CD4-positive, CD25-positive, alpha-beta regulatory T cell (primary cell): ENCODE measurements at regions not wholly inside any gene's neighbourhood (a gene's known extent, or its start where the extent isn't known, plus 50 kb on each side); places are given as distances from the start of the nearest gene placed in this dataset.

Source experiments
- ATAC-seq, 2 donors: fragments of 150-1000 bp; cut with Tn5 transposase; one replicate each; pipeline ENCODE4 v1.10.0; 2021; ENCODE audit warnings: low read depth in 2 of 2, moderate number of reproducible peaks in 2 of 2, moderate library complexity in 1 of 2
- DNase-seq, 3 donors: peaks; one replicate each; pipeline versions ENCODE4 v3.0.0 to v3.0.0-alpha.2; 2012 to 2022; ENCODE audit warnings: mixed read lengths in 1 of 3
- H3K27ac ChIP-seq: one replicate; pipeline ENCODE4 v1.7.0; 2013; ENCODE audit warnings: mild to moderate bottlenecking, low read length; ENCODE audit not compliant: insufficient read depth, poor library complexity, severe bottlenecking
- H3K27me3 ChIP-seq: one replicate; pipeline ENCODE4 v1.7.0; 2013; ENCODE audit warnings: low read length; ENCODE audit not compliant: control insufficient read depth, insufficient read depth
- H3K36me3 ChIP-seq: one replicate; pipeline ENCODE4 v1.7.0; 2013; ENCODE audit warnings: mild to moderate bottlenecking, low read length, moderate library complexity; ENCODE audit not compliant: control insufficient read depth, insufficient read depth
- H3K4me1 ChIP-seq: 2 replicates; pipeline ENCODE4 v1.7.0; 2013; ENCODE audit warnings: mild to moderate bottlenecking, low read length; ENCODE audit not compliant: insufficient read depth, control insufficient read depth, poor library complexity, severe bottlenecking
- H3K4me3 ChIP-seq: one replicate; pipeline ENCODE4 v1.7.0; 2013; ENCODE audit warnings: low read depth, mild to moderate bottlenecking, low read length, moderate library complexity
- H3K9me3 ChIP-seq, 2 experiments: 1 replicate in 1 of 2; 2 replicates in 1 of 2; pipeline ENCODE4 v1.7.0; 2013; ENCODE audit warnings: low read length in 2 of 2, mild to moderate bottlenecking in 1 of 2, moderate library complexity in 1 of 2; ENCODE audit not compliant: control insufficient read depth in 2 of 2
- H3K27ac Mint-ChIP-seq, 3 donors: one replicate each; pipeline ENCODE4 v1.8.0; 2020 to 2022; ENCODE audit warnings: mild to moderate bottlenecking in 3 of 3, mixed read lengths in 3 of 3, moderate library complexity in 2 of 3
- H3K27me3 Mint-ChIP-seq: one replicate; pipeline ENCODE4 v1.8.0; 2022; ENCODE audit warnings: mild to moderate bottlenecking, mixed read lengths
- H3K36me3 Mint-ChIP-seq: one replicate; pipeline ENCODE4 v1.8.0; 2020; ENCODE audit warnings: mixed read lengths
- H3K4me1 Mint-ChIP-seq, 4 donors: one replicate each; pipeline ENCODE4 v1.8.0; 2020 to 2022; ENCODE audit warnings: mixed read lengths in 4 of 4, mild to moderate bottlenecking in 1 of 4
- H3K4me3 Mint-ChIP-seq, 4 donors: one replicate each; pipeline ENCODE4 v1.8.0; 2020 to 2022; ENCODE audit warnings: mild to moderate bottlenecking in 4 of 4, mixed read lengths in 4 of 4, moderate library complexity in 3 of 4
- H3K9me3 Mint-ChIP-seq, 7 donors: one replicate each; pipeline ENCODE4 v1.8.0; 2020 to 2022; ENCODE audit warnings: mixed read lengths in 7 of 7, mild to moderate bottlenecking in 3 of 7, moderate library complexity in 2 of 7

- ATAC-seq, result no peak
- H3K36me3 ChIP-seq, result no peaks in the 10 kb centered on the region
- H3K27me3 ChIP-seq, result no peaks in the 10 kb centered on the region
- no peak overlapping the region for H3K4me3 ChIP-seq
- no peaks in the 10 kb centered on the region for H3K9me3 ChIP-seq
- H3K27ac Mint-ChIP-seq, result no peak overlapping the region
- no peak overlapping the region for H3K27ac ChIP-seq
- no peaks in the 10 kb centered on the region for H3K27me3 Mint-ChIP-seq
- H3K4me3 Mint-ChIP-seq, result no peak overlapping the region
- no peak for DNase-seq
- no peaks in the 10 kb centered on the region for H3K36me3 Mint-ChIP-seq
- no peaks in the 10 kb centered on the region for H3K4me1 ChIP-seq
- peaks cover 0 to 5% (median 0%) of the 10 kb centered on the region in 4 donors for H3K4me1 Mint-ChIP-seq
- peaks cover 0 to 9% (median 2%) of the 10 kb centered on the region in 7 donors for H3K9me3 Mint-ChIP-seq
These were observed 299.5 kb upstream of the TGFBR2 start for GRCh38 chr3:30306896-30307295.

GRCh38 chr3:30307372-30307950 is 298.9 kb upstream of the TGFBR2 start:
- ATAC-seq (no peak), DNase-seq (no peak)
- peaks cover 0 to 5% (median 0%) of the 10 kb centered on the region in 4 donors for H3K4me1 Mint-ChIP-seq
- H3K4me3 Mint-ChIP-seq, result no peak overlapping the region
- no peaks in the 10 kb centered on the region for H3K36me3 ChIP-seq
- H3K36me3 Mint-ChIP-seq, result no peaks in the 10 kb centered on the region
- H3K27me3 Mint-ChIP-seq, result no peaks in the 10 kb centered on the region
- no peak overlapping the region for H3K27ac ChIP-seq
- no peak overlapping the region for H3K27ac Mint-ChIP-seq
- H3K9me3 Mint-ChIP-seq, result peaks cover 0 to 9% (median 2%) of the 10 kb centered on the region in 7 donors
- H3K9me3 ChIP-seq, result no peaks in the 10 kb centered on the region
- H3K4me1 ChIP-seq, result no peaks in the 10 kb centered on the region
- no peak overlapping the region for H3K4me3 ChIP-seq
- H3K27me3 ChIP-seq, result no peaks in the 10 kb centered on the region

- no peaks in the 10 kb centered on the region for H3K4me1 ChIP-seq
- Mint-ChIP-seq H3K27ac (no peak overlapping the region), H3K27me3 (no peaks in the 10 kb centered on the region), H3K9me3 (peaks cover 0 to 9% (median 3%) of the 10 kb centered on the region in 7 donors), H3K36me3 (no peaks in the 10 kb centered on the region), H3K4me1 (peaks cover 0 to 5% (median 0%) of the 10 kb centered on the region in 4 donors), H3K4me3 (no peak overlapping the region)
- no peaks in the 10 kb centered on the region for H3K9me3 ChIP-seq
- no peak overlapping the region for H3K27ac ChIP-seq
- H3K4me3 ChIP-seq, result no peak overlapping the region
- DNase-seq, result no peak
- no peak for ATAC-seq
- H3K27me3 ChIP-seq, result no peaks in the 10 kb centered on the region
- no peaks in the 10 kb centered on the region for H3K36me3 ChIP-seq
These were observed 298.3 kb upstream of the TGFBR2 start for GRCh38 chr3:30308131-30308530.

GRCh38 chr3:30309961-30310954 is 296.1 kb upstream of the TGFBR2 start:
- no peak overlapping the region for H3K27ac ChIP-seq
- ATAC-seq (no peak), DNase-seq (no peak)
- peaks cover 0 to 5% (median 0%) of the 10 kb centered on the region in 7 donors for H3K9me3 Mint-ChIP-seq
- peaks cover 0 to 8% (median 2%) of the 10 kb centered on the region in 4 donors for H3K4me1 Mint-ChIP-seq
- no peak overlapping the region for H3K4me3 ChIP-seq
- H3K36me3 Mint-ChIP-seq, result no peaks in the 10 kb centered on the region
- no peak overlapping the region for H3K27ac Mint-ChIP-seq
- no peaks in the 10 kb centered on the region for H3K9me3 ChIP-seq
- H3K27me3 Mint-ChIP-seq, result no peaks in the 10 kb centered on the region
- H3K4me3 Mint-ChIP-seq, result no peak overlapping the region
- no peaks in the 10 kb centered on the region for H3K36me3 ChIP-seq
- H3K27me3 ChIP-seq, result no peaks in the 10 kb centered on the region
- H3K4me1 ChIP-seq, result no peaks in the 10 kb centered on the region

- Mint-ChIP-seq H3K4me3 (no peak overlapping the region), H3K27me3 (no peaks in the 10 kb centered on the region), H3K4me1 (peaks cover 0 to 8% (median 2%) of the 10 kb centered on the region in 4 donors), H3K27ac (no peak overlapping the region), H3K9me3 (peaks cover 0 to 2% (median 0%) of the 10 kb centered on the region in 7 donors), H3K36me3 (no peaks in the 10 kb centered on the region)
- no peaks in the 10 kb centered on the region for H3K9me3 ChIP-seq
- no peaks in the 10 kb centered on the region for H3K4me1 ChIP-seq
- ATAC-seq (no peak), DNase-seq (no peak)
- no peaks in the 10 kb centered on the region for H3K36me3 ChIP-seq
- H3K27ac ChIP-seq, result no peak overlapping the region
- no peaks in the 10 kb centered on the region for H3K27me3 ChIP-seq
- no peak overlapping the region for H3K4me3 ChIP-seq
These were observed 294.6 kb upstream of the TGFBR2 start for GRCh38 chr3:30311781-30312180.

GRCh38 chr3:30313840-30314239 is 292.6 kb upstream of the TGFBR2 start:
- DNase-seq, result no peak
- Histone ChIP-seq H3K4me1 (no peaks in the 10 kb centered on the region), H3K36me3 (no peaks in the 10 kb centered on the region), H3K4me3 (no peak overlapping the region), H3K9me3 (no peaks in the 10 kb centered on the region), H3K27ac (no peak overlapping the region), H3K27me3 (no peaks in the 10 kb centered on the region)
- Mint-ChIP-seq H3K4me1 (peaks cover 0 to 12% (median 4%) of the 10 kb centered on the region in 4 donors), H3K27ac (no peak overlapping the region), H3K27me3 (no peaks in the 10 kb centered on the region), H3K4me3 (no peak overlapping the region), H3K9me3 (peaks cover 0 to 3% (median 0%) of the 10 kb centered on the region in 7 donors), H3K36me3 (no peaks in the 10 kb centered on the region)
- ATAC-seq, result no peak

GRCh38 chr3:30314757-30315325 is 291.6 kb upstream of the TGFBR2 start:
- Mint-ChIP-seq H3K4me1 (peaks cover 0 to 16% (median 8%) of the 10 kb centered on the region in 4 donors), H3K9me3 (peaks cover 0 to 3% (median 0%) of the 10 kb centered on the region in 7 donors), H3K27ac (no peak overlapping the region), H3K4me3 (no peak overlapping the region), H3K27me3 (no peaks in the 10 kb centered on the region), H3K36me3 (no peaks in the 10 kb centered on the region)
- H3K9me3 ChIP-seq, result no peaks in the 10 kb centered on the region
- ATAC-seq (no peak), DNase-seq (no peak)
- no peaks in the 10 kb centered on the region for H3K4me1 ChIP-seq
- no peaks in the 10 kb centered on the region for H3K27me3 ChIP-seq
- no peaks in the 10 kb centered on the region for H3K36me3 ChIP-seq
- no peak overlapping the region for H3K27ac ChIP-seq
- no peak overlapping the region for H3K4me3 ChIP-seq
